AG09319 (cell line): ENCODE measurements at regions not wholly inside any gene's neighbourhood (a gene's known extent, or its start where the extent isn't known, plus 50 kb on each side); places are given as distances from the start of the nearest gene placed in this dataset.

Experiments
- DNase-seq: peaks from one replicate; pipeline ENCODE4 v3.0.0-alpha.2; 2010; ENCODE audit warnings: low read depth; ENCODE audit errors: extremely low read depth
- CTCF ChIP-seq: IDR thresholded peaks from 2 replicates; pipeline ENCODE4 v1.5.1; 2011; ENCODE audit warnings: low read depth, mild to moderate bottlenecking, inconsistent platforms, low read length, moderate library complexity

- DNase-seq, result no peak
Observed at GRCh38 chr5:56447232-56447631, 214.1 kb upstream of the ANKRD55 start.

GRCh38 chr5:56446728-56447127 is 213.6 kb upstream of the ANKRD55 start:
- TF ChIP-seq CTCF, result no peak
- no peak for DNase-seq

More at GRCh38 chr5:56447232-56447631, 214.1 kb upstream of the ANKRD55 start:
- no peak for TF ChIP-seq CTCF

- DNase-seq, result no peak
- TF ChIP-seq CTCF, result no peak
Observed at GRCh38 chr5:56443826-56444225, 210.7 kb upstream of the ANKRD55 start.

GRCh38 chr5:56440871-56441740 is 208.0 kb upstream of the ANKRD55 start:
- peak; percentile 68 for DNase-seq
- TF ChIP-seq CTCF, result no peak

- TF ChIP-seq CTCF, result no peak
- no peak for DNase-seq
Observed at GRCh38 chr5:56434986-56435385, 201.9 kb upstream of the ANKRD55 start.

GRCh38 chr5:56433039-56433617 is 200.0 kb upstream of the ANKRD55 start:
- DNase-seq, result no peak
- no peak for TF ChIP-seq CTCF

- no peak for TF ChIP-seq CTCF
- DNase-seq, result no peak
Observed at GRCh38 chr5:56432321-56432720, 199.2 kb upstream of the ANKRD55 start.
